Heart left ventricle (tissue), 16 donors: ENCODE measurements at regions not wholly inside any gene's neighbourhood (a gene's known extent, or its start where the extent isn't known, plus 50 kb on each side); places are given as distances from the start of the nearest gene placed in this dataset.

Experiments
- ATAC-seq, 4 donors: fragments of 200-7000 bp; cut with Tn5 transposase; one replicate each; pipeline ENCODE4 v1.9.1; 2020 to 2022; ENCODE audit warnings: moderate library complexity in 4 of 4, mild to moderate bottlenecking in 3 of 4, moderate number of reproducible peaks in 1 of 4
- DNase-seq, 5 donors: peaks; one replicate each; pipeline ENCODE4 v3.0.0-alpha.2; 2020
- H3K27ac ChIP-seq, 12 donors: fragments of 200-600 bp; sonication (generic) in 4 of 12; one replicate each; pipeline versions ENCODE4 v1.5.0 to v1.8.0; 2016 to 2022; ENCODE audit warnings: mild to moderate bottlenecking in 2 of 12
- H3K27me3 ChIP-seq, 9 donors: fragments of 200-600 bp; sonication (generic) in 2 of 9; one replicate each; pipeline versions ENCODE4 v1.5.1 to v1.8.0; 2016 to 2022; ENCODE audit warnings: mild to moderate bottlenecking in 3 of 9
- H3K36me3 ChIP-seq, 9 donors: fragments of 200-600 bp; sonication (generic) in 2 of 9; one replicate each; pipeline versions ENCODE4 v1.5.0 to v1.8.0; 2018 to 2022; ENCODE audit warnings: mild to moderate bottlenecking in 2 of 9
- H3K4me1 ChIP-seq, 12 donors: fragments of 200-600 bp; sonication (generic) in 4 of 12; one replicate each; pipeline versions ENCODE4 v1.5.0 to v1.8.0; 2016 to 2022; ENCODE audit warnings: mild to moderate bottlenecking in 3 of 12
- H3K4me3 ChIP-seq, 12 donors: fragments of 200-600 bp; sonication (generic) in 4 of 12; one replicate each; pipeline versions ENCODE4 v1.5.0 to v1.8.0; 2017 to 2022; ENCODE audit warnings: mild to moderate bottlenecking in 9 of 12, moderate library complexity in 4 of 12
- H3K9me3 ChIP-seq, 12 donors: fragments of 200-600 bp; sonication (generic) in 4 of 12; one replicate each; pipeline versions ENCODE4 v1.5.0 to v1.8.0; 2016 to 2022; ENCODE audit warnings: mild to moderate bottlenecking in 1 of 12
- POLR2A ChIP-seq, 2 donors: fragments of 450-650 bp; IDR thresholded peaks; one replicate each; pipeline ENCODE4 v1.6.1; 2017; ENCODE audit warnings: antibody characterized with exemption in 2 of 2, mild to moderate bottlenecking in 2 of 2, moderate library complexity in 2 of 2
- WGBS, 4 donors: extraction: QIAGEN DNeasy Blood & Tissue Kit in 2 of 4; methylation state at CpG; one replicate each; pipeline versions ENCODE4 v1.1.5 to v1.1.7; 2013 to 2018; 5-methylcytosine and 5-hydroxymethylcytosine counted together
- intact Hi-C, 10 donors: fragments of 100-400 bp; cut with DNase I; formaldehyde crosslinking; loops; one replicate each; pipeline versions ENCODE4 v1.11.1 to v1.14.2; 2022
- TF ChIP-seq, protein P1 (sequence below), 12 donors: fragments of 200-600 bp; sonication (generic) in 4 of 12; IDR thresholded peaks; one replicate each; pipeline versions ENCODE4 v1.5.0 to v1.8.0; 2018 to 2022; ENCODE audit warnings: antibody characterized with exemption in 12 of 12, mild to moderate bottlenecking in 5 of 12
- donor health status: ischemic (EF 13 %, LVEDD 7.1; RV severe dilation, severe dysfunction).
- donor health status: healthy with polysubstance abuse.
- donor health status: DM: no; HTN: yes; CAD: no.
- donor health status: DM: no; HTN: no; CAD: no.
- donor health status: ischemic (EF 25% LVEDD 6.9; RV normal size, moderate dysfunction).
- donor health status: ischemic (EF 25% LVEDD 5.7; RV mildly dilated, moderate dysfunction).
- donor health status: healthy.
- donor health status: DM: yes; HTN: yes; CAD: no.
- donor health status: ischemic (EF 35%, LVEDD 5.7; RV mildly dilated, moderate dysfunction).
- donor health status: nonischemic (EF 11% LVEDD 7.7; RV severe dilation, severe dysfunction).
- donor health status: DM: yes; HTN: yes; CAD: no.
- donor health status: PGD.
- donor health status: ischemic (EF 29% LVEDD 5.4; RV normal size, mild dysfunction).
- donor health status: nonischemic (EF 23%, LVEDD 6.1; RV moderate dilation, normal function).

DNA sequence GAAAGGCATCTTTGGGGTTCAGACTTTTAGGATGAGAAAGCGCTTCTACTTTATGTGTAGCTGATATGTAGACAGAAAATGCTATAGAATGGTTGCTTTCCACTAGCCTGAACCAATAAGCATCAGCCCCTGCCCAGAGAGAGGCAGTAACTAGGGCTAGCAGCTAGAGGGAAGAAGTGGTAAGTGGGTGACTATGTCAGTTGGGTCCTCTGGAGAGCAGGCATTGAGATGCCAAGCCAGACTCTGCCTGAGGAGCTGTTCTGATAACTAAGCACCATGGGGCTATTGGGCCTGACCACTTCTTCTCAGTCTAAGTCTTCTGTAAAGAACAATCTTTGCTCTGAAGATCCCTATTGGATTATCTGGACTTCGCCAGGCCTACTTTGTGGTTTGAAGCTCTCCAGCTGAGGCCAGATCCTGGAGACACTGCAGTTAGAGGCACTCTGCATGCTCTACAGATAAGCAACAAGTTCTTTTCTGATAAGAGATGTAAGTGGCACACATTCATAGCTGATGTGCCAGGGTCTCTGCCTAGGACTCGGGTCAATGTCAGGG lies 146.1 kb downstream of the RBM46 start:
- ATAC-seq = no peak
- no peaks in the 10 kb centered on the region for H3K4me1 ChIP-seq
- no peaks in the 10 kb centered on the region for H3K27me3 ChIP-seq
- H3K9me3 ChIP-seq = peaks cover 0 to 26% (median 3%) of the 10 kb centered on the region in 12 donors
- TF ChIP-seq, protein P1, sequence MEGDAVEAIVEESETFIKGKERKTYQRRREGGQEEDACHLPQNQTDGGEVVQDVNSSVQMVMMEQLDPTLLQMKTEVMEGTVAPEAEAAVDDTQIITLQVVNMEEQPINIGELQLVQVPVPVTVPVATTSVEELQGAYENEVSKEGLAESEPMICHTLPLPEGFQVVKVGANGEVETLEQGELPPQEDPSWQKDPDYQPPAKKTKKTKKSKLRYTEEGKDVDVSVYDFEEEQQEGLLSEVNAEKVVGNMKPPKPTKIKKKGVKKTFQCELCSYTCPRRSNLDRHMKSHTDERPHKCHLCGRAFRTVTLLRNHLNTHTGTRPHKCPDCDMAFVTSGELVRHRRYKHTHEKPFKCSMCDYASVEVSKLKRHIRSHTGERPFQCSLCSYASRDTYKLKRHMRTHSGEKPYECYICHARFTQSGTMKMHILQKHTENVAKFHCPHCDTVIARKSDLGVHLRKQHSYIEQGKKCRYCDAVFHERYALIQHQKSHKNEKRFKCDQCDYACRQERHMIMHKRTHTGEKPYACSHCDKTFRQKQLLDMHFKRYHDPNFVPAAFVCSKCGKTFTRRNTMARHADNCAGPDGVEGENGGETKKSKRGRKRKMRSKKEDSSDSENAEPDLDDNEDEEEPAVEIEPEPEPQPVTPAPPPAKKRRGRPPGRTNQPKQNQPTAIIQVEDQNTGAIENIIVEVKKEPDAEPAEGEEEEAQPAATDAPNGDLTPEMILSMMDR (IDR thresholded peaks at IDR 0.05) = no peak
- no peak for TF ChIP-seq POLR2A (IDR thresholded peaks at IDR 0.05)
- DNase-seq = no peak
- no peaks in the 10 kb centered on the region for H3K36me3 ChIP-seq
- intact Hi-C loops = no loop called here
- H3K27ac ChIP-seq = no peak overlapping the region
- no peak overlapping the region for H3K4me3 ChIP-seq
- WGBS, 4 donors = 79 to 82% (median 81%) methylated on average over 3 of the region's 3 CpGs

- ATAC-seq (no peak), DNase-seq (no peak)
- Histone ChIP-seq H3K27ac (no peak overlapping the region), H3K4me3 (no peak overlapping the region), H3K36me3 (no peaks in the 10 kb centered on the region), H3K9me3 (peaks cover 0 to 36% (median 9%) of the 10 kb centered on the region in 12 donors), H3K27me3 (no peaks in the 10 kb centered on the region), H3K4me1 (no peaks in the 10 kb centered on the region)
- TF ChIP-seq, protein P1 (IDR thresholded peaks at IDR 0.05) = peak in 3 of 12 donors; percentile 8 to 24 (median 20)
- TF ChIP-seq POLR2A (IDR thresholded peaks at IDR 0.05) = no peak
- 48 to 52% (median 49%) methylated on average over 6 of the region's 6 CpGs for WGBS, 4 donors
- intact Hi-C loops = no loop called here
Observed at GRCh38 chr4:154928640-154929257, 147.7 kb downstream of the RBM46 start.

- intact Hi-C loops = no loop called here
- H3K4me3 ChIP-seq = no peak overlapping the region
- no peaks in the 10 kb centered on the region for H3K4me1 ChIP-seq
- ATAC-seq = no peak
- TF ChIP-seq, protein P1 (IDR thresholded peaks at IDR 0.05) = no peak
- no peak for TF ChIP-seq POLR2A (IDR thresholded peaks at IDR 0.05)
- WGBS, 4 donors = 68 to 89% (median 89%) methylated on average over 3 of the region's 3 CpGs
- H3K36me3 ChIP-seq = no peaks in the 10 kb centered on the region
- H3K27ac ChIP-seq = no peak overlapping the region
- H3K9me3 ChIP-seq = peaks cover 0 to 36% (median 11%) of the 10 kb centered on the region in 12 donors
- no peak for DNase-seq
- H3K27me3 ChIP-seq = no peaks in the 10 kb centered on the region
Observed at GRCh38 chr4:154936873-154937272, 155.8 kb downstream of the RBM46 start.

DNA sequence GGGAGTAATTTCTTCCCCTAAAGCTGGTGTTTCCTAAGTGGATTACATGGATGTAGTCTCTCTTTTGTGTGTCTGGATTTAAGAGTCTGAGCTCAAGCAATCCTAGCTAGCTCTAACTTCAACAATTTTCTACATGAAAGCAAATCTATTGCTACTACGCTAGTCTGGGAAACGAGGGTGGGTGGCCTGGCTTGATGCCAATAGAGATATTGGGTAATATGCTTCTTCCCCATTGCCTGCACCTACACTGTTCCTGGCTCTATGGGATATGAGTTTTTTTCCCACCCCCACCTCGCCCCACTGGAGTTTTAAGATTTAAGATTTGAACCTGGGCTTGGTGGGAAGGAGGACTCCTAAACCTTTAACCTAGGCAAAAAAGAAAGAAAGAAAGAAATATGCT lies 158.8 kb downstream of the RBM46 start:
- H3K4me1 ChIP-seq = no peaks in the 10 kb centered on the region
- H3K9me3 ChIP-seq = peaks cover 0 to 16% (median 2%) of the 10 kb centered on the region in 12 donors
- H3K27me3 ChIP-seq = no peaks in the 10 kb centered on the region
- ATAC-seq (no peak), DNase-seq (no peak)
- no peaks in the 10 kb centered on the region for H3K36me3 ChIP-seq
- H3K27ac ChIP-seq = no peak overlapping the region
- TF ChIP-seq POLR2A (IDR thresholded peaks at IDR 0.05) = no peak
- TF ChIP-seq, protein P1 (IDR thresholded peaks at IDR 0.05) = no peak
- H3K4me3 ChIP-seq = no peak overlapping the region
- 52 to 62% (median 54%) methylated on average over 3 of the region's 3 CpGs for WGBS, 4 donors
- intact Hi-C loops = no loop called here
